GM12864 (cell line): ENCODE measurements at regions not wholly inside any gene's neighbourhood (a gene's known extent, or its start where the extent isn't known, plus 50 kb on each side); places are given as distances from the start of the nearest gene placed in this dataset.

Source experiments
- DNase-seq: peaks from one replicate; pipeline ENCODE4 v3.0.0-alpha.2; 2011; ENCODE audit warnings: low read depth
- H3K4me3 ChIP-seq: 2 replicates; pipeline ENCODE4 v1.5.1; 2011; ENCODE audit warnings: mild to moderate bottlenecking, low read depth, low read length, control low read depth
- TF ChIP-seq, protein P1 (sequence below): IDR thresholded peaks from 2 replicates; pipeline ENCODE4 v1.5.1; 2011; ENCODE audit warnings: low read depth, mild to moderate bottlenecking, moderate library complexity, low read length, control low read depth, inconsistent platforms; ENCODE audit errors: missing control alignments

DNA sequence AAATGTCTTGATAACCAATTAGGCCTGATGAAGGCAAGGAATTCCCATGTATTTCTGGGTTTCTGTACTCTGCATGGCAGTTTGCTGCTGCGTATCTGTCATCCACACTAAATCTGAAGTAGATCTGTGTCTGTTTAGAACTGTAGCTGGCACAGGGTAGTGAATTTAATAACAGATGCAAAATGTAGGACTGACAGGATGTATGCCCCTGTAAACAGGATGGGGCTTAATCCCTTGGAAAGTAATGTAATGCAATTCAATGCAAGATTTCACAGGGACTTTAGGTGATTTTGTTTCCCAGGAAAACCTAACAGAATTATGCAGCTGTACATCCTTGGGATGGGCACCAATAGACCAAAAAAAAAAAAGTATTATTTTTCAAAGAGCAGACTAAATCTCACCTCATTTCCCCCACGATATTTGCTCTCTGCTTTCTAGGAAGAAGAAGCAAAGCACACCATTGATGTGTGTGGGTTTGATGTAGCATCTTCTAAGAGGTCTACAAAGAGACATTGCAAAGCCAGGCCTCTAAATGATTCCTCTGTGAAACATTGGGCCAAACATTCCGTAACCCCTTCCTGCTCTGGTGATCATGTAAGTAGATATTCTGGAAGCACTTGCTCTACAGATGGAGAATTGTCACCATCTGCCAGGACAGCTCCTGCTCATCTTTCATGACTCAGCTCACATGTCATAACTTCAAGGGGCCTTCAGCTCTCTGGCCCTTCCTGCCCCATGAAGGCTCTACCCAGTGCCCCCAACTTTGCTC lies 464.3 kb upstream of the RGMA start:
- DNase-seq: no peak
- H3K4me3 ChIP-seq: no peak overlapping the region
- TF ChIP-seq, protein P1, sequence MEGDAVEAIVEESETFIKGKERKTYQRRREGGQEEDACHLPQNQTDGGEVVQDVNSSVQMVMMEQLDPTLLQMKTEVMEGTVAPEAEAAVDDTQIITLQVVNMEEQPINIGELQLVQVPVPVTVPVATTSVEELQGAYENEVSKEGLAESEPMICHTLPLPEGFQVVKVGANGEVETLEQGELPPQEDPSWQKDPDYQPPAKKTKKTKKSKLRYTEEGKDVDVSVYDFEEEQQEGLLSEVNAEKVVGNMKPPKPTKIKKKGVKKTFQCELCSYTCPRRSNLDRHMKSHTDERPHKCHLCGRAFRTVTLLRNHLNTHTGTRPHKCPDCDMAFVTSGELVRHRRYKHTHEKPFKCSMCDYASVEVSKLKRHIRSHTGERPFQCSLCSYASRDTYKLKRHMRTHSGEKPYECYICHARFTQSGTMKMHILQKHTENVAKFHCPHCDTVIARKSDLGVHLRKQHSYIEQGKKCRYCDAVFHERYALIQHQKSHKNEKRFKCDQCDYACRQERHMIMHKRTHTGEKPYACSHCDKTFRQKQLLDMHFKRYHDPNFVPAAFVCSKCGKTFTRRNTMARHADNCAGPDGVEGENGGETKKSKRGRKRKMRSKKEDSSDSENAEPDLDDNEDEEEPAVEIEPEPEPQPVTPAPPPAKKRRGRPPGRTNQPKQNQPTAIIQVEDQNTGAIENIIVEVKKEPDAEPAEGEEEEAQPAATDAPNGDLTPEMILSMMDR: no peak

DNA sequence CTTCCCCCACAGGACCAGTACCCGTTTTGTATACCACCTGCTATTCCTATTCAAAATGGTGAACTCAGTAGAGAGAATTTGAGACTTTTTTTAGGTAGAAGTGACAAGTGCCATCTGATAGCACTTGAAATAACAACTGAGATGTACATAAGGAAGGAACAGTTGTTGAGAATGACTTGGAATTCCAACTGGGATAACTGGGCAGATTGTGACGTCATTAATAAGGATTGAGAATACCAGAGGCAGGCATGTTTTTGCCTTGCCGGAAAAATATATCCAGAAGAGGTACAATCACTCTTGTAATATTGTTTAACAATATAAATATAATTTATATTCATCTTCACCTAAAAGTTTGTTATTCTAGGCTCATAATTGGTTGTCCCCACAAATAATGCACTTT lies 454.1 kb upstream of the RGMA start:
- TF ChIP-seq, protein P1: no peak
- DNase-seq: no peak
- H3K4me3 ChIP-seq: no peak overlapping the region

DNA sequence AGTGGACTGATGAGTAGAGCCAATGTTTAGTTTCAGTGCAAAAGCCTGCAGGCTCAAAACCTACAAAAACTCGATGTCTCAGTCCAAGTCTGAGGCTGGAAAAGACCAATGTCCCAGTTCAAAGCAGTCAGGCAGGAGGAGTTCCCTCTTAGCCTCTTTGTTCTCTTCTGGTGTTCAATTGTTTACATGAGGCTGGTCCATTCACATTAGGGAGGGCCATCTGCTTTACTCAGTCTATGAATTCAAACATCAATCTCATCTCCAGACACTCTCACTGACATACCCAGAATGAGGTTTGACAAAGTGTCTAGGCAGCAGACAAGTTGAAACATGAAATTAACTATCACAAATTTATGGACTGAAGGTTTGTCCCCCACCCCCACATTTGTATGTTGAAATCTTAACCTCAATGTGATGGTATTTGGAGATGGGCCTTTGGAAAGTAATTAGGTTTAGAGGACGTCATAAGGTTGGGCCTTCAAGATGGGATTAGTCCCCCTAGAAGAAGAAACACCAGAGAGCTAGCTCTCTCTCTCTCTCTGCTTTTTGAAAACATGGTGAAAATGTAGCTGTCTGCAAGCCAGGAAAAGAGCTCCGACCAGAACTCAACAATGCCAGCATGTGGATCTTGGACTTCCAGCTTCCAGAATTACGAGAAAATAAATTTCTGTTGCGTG lies 438.5 kb upstream of the RGMA start:
- no peak overlapping the region for H3K4me3 ChIP-seq
- no peak for DNase-seq
- TF ChIP-seq, protein P1: no peak

DNA sequence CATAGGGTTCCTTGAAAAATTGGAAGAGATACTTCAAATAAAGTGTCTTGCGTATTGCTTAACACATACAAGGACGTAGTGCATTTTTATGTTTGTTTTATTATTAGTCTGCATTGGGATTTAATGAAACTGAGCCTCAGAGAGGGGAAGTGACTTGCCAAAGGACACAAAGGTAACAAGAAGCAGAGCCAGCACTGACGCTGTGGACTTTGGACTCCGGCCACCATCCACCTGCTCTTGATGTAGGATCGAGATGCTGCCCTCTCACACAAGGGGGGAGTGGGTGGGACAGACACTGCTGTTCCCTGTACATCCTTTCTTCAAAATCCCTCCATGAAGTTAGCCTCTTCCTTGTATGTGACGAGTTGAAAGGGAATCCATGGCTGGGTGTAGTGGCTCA lies 435.4 kb upstream of the RGMA start:
- DNase-seq: no peak
- TF ChIP-seq, protein P1: no peak
- no peak overlapping the region for H3K4me3 ChIP-seq

DNA sequence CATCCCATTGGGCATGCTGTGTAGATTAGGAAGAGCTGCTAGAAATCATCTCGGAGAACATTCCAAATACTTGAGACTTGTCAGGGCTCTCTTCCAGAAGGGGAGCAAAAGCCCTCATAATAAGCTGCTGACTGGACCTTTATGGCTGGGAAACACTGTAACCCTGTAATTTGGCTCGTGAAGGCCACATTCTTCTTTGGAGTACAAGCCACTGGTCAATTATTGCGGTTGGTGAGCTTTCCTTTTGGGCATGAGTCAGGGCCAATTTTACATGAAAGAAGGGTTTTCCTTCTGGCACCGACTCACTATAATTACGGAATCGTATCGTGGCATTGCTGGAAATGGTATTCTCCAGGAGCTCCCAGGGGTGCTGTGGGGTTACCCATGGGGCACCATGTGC lies 434.5 kb upstream of the RGMA start:
- H3K4me3 ChIP-seq: no peak overlapping the region
- TF ChIP-seq, protein P1: no peak
- no peak for DNase-seq

DNA sequence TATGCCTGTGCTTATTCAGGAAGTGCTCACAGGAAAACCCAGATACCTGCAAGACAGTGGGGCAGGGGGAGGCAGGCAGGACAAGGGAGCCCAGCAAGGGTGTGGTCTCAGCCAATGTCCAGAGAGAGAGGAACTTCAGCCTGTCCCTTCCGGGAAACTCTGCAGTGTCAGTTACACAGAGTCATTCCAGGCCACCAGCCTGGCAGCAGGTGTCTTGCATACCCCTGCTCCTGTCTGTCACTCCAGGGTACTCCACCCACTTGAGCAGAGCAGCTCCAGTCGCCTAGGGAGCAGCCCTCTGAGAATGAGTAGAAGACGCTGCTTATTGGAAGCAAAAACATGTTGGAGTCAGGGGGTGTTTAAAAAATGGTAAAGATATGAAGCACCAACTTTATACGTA lies 431.2 kb upstream of the RGMA start:
- no peak for DNase-seq
- TF ChIP-seq, protein P1: no peak
- no peak overlapping the region for H3K4me3 ChIP-seq
